HG03108 (cell line): ENCODE measurements at regions not wholly inside any gene's neighbourhood (a gene's known extent, or its start where the extent isn't known, plus 50 kb on each side); places are given as distances from the start of the nearest gene placed in this dataset.
"Not testable (repeated sequence)": the region's sequence is repeated elsewhere in the genome, so short reads cannot be mapped to it uniquely, and the experiment has no call there.

Experiments
- ATAC-seq: cut with Tn5 transposase; IDR thresholded peaks from one replicate; pipeline ENCODE4 v1.9.1; 2021; ENCODE audit warnings: moderate library complexity; ENCODE audit not compliant: unreplicated experiment

DNA sequence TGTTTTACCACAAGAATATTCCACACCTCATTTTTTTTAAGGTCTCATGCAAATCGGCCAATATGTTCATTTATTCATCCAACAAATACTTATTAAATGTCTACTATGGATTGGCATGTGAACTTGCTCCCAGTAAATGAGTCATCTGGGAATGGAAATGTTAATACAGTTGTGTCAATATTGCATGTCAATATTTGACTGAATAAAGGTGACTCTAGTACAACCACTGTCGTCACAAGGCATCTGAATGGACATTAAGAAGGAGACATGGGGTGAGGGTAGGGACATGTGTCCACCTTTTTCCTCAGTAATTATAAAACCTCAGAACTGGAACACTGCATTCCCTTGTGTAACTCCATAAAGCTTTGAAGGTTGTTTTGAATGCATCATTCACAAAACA, 365.4 kb downstream of the ADCYAP1 start:
- no peak for ATAC-seq

DNA sequence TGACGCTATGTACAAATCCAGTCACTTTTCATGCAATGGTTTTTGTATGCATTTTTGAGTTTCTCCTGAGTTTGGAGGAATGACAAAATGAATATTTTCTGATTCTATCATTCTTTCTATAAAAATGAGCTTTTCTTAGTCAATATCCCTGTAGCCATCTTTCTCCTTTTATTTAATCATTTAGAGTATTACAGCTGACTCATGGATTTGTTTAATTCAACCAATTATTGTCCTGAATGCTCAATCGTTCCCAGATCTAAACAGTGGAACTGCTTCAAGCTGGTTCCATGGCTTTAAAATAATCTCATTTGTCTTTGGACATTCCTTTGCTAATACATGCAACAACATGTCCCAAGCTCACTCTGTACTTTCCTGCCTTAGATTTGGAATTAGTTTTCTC, 368.8 kb downstream of the ADCYAP1 start:
- ATAC-seq: no peak

DNA sequence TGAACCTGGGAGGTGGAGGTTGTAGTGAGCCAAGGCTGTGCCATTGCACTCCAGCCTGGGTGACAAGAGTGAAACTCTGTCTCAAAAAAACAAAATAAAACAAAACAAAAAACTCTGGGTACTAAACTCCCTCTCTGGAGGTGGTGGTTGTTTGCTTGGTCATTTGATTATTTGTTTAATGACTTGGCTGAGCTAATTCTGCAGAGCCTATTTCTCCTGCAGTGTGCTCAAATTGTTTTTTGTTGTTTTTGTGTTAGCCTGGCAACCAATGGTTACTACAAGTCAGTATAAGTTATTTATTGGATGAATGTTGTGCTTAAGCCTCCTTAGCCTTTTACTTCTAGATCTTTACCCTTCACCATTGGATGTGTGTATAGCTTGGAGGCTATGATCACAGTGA, 387.5 kb downstream of the ADCYAP1 start:
- no peak for ATAC-seq

DNA sequence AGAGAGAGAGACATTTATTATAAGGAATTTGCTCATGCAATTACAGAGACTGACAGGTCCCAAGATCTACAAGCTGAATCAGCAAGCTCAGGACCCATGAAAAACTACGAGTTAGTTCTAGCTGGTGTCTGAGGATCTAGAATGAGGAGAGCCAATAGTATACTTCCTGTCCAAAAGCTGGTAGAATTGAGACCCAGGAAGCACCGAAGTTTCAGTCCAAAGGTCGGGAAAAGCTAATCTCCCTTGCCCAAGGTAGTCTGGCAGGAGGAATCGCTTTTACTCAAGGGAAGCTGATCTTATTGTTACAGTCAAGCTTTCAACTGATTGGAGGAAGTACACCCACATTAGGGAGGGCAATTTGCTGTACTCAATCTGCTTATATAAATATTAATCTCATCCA, 389.6 kb downstream of the ADCYAP1 start:
- no peak for ATAC-seq

DNA sequence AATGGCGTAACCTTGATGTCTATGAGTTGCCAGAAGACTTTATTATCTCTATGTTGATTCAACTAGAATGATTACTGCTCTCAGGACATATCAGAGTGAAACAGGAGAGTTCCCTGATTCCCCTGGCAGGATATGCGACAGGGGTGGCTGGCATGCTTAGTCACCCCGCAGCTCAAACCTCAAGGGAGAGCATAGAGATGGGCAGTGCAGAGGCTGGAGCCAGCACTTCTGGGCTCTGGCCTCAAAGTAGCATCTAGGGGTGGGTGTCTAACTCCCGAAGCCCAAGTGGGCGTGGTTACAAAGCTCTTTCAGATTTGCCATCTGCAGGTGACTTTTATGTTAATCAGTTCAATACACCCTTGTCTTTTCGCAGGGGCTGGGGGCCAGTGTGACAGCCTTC, 391.6 kb downstream of the ADCYAP1 start:
- no peak for ATAC-seq

DNA sequence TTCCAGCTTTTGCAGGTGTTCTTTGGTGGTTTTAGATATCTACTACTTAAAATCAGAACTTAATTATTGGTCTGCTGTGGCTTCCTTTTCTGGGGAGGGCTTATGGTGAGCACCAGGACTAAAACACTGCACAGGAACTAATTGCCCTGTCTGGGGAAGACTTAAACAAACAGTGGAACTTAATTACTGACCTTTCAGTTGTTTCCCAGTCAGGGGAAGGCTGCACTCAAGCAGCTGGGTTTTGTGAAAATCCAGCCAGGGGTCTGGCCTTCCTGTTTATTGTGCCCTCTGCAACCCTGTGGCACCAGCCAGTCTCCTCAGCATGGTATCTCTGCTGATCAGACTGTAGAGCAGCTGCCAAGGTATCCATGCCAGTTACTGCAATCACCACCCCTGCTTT, 398.2 kb downstream of the ADCYAP1 start:
- ATAC-seq: no peak

DNA sequence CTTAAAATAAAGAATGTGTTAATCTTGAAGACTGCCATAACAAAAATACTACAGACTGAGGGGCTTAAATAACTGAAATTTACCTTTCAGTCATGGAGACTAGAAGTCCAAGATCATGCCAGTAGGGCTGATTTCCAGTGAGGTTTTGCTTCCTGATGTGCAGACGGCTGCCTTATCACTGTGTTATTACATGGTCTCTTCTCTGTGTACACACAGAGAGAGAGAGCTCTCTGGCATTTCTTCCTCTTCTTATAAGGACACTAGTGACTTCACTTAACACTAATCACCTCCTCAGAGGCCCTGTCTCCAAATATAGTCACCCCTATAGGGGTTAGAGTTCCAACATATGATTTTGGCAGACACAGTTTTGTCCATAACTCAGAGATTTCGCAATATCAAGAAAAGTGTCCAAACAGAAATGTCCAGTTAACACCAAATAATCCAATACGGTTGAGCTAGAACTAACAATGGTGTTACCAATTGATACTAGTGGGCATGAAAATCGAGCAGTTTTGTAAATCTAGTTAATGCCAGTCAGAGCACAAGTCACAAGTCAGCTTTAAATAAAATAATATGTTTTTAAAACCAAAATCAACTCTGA, 399.8 kb downstream of the ADCYAP1 start:
- no peak for ATAC-seq

DNA sequence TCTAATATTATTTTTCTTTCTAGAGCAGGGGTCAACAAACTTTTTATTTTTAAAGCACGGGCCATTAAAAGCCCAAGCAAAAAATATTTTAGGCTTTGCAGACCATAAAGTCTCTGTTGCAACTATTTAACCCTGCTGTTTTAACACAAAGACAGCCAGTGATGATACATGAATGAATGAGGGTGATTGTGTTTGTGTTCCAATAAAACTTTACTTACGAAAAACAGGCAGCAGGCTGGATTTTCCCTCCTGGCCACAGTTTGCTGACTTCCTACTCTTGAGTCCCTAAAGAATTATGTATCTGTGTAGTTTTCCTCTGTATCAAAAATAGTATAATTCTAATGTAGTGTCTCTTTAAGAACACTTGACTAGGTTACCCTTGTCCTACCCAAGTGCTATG, 402.0 kb downstream of the ADCYAP1 start:
- no peak for ATAC-seq

DNA sequence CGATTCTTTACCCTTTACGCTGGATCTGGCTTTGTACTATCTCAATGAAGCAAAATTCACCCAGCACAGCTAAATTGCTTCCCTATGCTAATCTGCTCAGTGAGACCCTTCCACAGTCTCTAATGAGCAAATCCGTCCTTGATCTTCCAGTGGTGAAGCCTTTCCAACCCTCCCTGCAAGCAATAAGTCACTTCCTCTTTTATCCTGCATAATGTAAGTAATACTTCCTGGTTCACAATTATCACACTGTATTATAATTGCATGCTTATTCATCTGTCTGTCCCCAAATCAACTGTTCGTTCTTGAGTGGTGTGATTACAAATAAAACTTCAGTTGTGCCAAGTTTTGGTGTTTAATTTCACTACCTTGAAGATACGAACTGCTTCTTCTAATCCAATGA, 404.0 kb downstream of the ADCYAP1 start:
- no peak for ATAC-seq

DNA sequence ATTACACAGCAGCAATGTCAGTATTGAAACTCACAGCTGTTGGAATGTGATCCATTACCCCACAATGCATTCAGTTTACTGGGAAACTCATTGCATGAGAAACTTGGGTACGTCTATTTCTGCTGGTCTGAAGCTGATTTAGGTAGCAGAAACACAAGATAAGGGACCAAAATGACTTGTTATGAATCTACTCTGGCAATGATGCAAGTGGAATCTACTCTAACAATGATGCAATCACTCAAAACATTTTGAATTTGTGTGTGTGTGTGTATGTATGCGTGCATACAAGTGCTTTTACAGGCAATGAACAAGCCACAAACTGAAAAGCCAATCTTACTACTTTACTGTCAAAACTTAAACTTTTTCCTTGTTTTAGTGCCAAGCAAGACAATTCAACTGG, 406.7 kb downstream of the ADCYAP1 start:
- no peak for ATAC-seq

DNA sequence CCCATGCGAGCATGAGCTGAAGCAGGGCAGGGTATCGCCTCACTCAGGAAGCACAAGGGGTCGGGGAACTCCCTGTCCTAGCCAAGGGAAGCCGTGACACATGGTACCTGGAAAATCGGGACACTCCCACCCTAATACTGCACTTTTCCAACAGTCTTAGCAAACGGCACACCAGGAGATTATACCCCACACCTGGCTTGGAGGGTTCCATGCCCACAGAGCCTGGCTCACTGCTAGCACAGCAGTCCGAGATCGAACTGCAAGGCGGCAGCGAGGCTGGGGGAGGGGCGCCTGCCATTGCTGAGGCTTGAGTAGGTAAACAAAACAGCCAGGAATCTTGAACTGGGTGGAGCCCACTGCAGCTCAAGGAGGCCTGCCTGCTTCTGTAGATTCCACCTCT, 430.7 kb downstream of the ADCYAP1 start:
- not testable (repeated sequence) for ATAC-seq

DNA sequence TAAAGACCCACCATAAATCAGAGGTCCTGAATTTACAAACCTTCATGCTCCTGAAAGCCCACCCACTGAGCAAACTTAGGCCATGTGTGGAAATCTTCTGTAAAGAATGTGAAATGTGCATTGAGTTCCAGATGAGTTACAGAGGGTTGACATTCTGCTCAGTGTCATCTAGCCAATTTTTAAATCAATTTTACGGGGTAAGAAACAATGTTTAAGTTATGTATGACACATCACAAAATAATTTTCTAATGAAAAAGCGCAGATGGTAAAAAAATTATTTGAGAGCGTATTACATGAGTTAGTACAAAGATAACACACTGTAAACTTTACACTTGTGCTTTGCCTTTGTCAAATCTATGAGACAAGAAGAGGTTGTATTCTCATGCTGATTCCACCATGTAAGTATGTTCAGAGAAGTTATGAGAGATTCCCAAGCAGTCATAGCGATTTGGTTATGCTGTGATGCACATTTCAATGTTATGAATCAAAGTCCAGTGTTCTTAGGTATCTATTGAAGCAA, 446.3 kb downstream of the ADCYAP1 start:
- ATAC-seq: no peak

DNA sequence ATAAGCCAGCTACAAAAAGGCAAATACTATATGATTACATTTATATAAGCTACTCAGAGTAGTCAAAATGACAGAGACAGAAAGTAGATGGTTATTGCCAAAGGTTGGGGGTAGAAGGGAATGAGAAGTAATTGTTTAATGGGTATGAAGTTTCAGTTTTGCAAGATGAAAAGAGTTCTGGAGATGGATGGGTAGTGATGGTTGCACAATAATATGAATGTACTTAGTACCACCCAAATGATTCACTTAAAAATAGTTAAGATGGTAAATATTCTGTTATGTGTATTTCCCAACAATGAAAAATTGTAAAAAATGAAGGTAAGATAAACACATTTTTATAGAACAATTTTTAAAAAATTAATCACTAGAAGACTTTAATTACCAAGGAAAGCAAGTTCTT, 448.4 kb downstream of the ADCYAP1 start:
- no peak for ATAC-seq

DNA sequence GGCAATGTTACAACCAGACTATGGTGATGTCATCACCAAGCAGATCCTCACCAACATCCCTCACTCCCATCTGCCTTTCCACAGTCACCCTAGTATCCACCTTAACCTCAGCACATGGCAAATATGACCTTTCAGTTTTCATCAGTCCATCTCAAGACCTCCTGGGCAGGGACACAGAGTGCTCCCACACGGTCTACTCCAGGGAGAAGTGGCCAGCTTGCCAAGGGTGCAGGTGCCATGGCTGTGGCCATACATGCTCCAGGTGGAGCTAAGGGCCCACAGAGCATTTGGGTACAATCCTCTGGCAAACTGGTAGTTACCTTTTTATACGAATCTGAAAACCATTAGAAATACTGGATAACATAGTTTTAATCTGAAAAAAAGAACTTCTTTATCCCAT, 453.1 kb downstream of the ADCYAP1 start:
- no peak for ATAC-seq

DNA sequence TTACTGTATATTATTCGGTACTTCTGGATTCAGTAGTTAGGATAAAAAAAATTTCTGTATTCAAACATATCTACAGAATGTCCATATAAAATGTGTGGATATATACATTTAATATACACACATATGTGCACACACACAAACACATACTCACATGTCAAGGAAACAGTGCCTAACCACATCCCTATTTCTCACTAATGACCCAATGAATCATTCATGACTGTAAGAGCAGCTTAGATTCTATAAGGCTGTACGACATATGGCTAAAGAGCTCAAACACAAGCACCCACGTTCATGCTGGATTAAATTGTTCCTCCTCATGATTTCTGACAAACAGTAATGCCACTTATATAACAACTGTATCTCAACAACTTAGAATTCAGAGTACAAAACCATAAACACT, 457.3 kb downstream of the ADCYAP1 start:
- ATAC-seq: no peak

DNA sequence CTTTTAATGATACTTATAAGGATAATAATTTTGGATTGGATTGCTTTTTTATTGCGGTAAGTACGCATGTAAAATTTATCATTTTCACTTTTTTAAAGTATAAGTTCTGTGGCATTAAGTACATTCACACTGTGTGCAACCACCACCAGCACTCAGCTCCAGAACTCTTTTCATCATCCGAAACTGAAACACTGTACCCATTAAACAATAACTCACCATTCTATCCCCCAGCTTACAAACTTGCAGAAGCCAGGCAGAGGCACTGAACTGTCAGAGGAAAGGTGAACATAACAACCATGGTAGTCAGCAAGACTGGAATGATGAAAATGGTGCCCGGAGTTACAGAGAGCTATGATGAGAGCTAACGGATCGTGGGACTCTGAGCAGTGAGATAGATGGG, 465.9 kb downstream of the ADCYAP1 start:
- ATAC-seq: no peak

DNA sequence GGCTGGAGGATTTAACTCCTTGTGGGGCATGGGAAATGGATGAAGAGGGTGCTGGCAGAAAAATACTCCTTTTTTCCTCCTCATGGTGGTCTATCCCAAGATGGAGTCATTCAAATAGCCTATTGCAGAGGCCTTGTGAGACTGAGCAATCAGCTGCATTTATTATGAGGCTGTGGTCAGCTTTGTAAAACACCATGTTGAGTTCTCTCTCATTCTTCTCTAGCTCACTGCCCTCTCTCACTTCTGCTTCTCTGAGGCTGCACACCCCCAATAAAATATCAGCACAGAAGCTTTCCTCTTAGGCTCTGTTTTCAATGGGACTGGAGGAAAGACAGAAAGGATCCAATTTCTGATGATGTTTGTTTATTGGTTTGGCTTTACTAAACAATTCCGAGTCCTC, 467.1 kb downstream of the ADCYAP1 start:
- no peak for ATAC-seq

DNA sequence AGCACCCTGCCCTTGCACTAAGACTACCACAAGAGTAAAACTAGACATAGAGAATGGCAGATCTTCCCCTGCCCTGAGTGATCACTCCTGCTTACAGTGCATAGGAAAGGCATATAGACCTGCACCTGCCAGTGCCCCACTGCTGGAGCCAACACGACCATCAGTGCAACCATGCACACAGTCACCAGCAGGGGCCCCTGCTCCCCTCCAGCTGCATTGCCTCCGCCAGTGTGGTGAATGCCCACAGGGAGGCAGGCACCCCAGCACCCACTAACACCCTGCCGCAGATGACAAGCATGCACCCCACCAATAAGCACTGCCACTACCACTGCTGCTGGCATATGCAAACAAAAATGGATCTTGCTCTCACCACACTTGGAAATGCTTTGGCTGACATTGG, 478.8 kb downstream of the ADCYAP1 start:
- ATAC-seq: no peak

DNA sequence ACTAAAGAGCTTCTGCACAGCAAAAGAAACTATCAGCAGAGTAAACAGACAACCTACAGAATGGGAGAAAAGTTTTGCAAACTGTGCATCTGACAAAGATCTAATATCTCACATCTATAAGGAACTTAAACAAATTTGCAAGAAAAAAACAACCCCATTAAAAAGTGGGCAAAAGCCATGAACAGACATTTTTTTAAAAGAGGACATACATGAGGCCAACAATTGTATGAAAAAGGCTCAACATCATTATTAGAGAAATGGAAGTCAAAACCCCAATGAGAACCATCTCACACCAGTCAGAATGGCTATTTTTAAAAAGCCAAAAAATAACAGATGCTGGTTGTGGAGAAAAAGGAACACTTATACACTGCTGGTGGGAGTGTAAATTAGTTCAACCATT, 483.8 kb downstream of the ADCYAP1 start:
- not testable (repeated sequence) for ATAC-seq

DNA sequence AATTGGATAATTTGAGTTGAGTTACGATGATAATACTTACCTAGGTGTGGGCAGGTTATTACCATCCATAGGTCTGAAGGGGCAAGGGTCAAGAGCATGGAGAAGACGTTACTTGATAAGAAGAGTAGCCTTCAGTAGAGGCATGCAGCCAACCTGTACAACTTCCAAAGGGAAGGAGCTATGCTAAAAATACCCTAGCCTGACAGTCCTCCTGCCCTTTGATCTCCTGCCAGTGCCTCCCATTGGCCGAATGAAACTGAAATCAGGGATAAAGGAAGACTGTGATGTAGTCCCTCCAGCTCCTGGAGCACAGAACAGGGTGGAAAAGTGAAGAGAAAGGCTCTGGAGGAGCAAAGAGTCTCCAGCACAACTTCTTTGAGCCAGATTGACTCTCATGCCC, 487.4 kb downstream of the ADCYAP1 start:
- no peak for ATAC-seq

DNA sequence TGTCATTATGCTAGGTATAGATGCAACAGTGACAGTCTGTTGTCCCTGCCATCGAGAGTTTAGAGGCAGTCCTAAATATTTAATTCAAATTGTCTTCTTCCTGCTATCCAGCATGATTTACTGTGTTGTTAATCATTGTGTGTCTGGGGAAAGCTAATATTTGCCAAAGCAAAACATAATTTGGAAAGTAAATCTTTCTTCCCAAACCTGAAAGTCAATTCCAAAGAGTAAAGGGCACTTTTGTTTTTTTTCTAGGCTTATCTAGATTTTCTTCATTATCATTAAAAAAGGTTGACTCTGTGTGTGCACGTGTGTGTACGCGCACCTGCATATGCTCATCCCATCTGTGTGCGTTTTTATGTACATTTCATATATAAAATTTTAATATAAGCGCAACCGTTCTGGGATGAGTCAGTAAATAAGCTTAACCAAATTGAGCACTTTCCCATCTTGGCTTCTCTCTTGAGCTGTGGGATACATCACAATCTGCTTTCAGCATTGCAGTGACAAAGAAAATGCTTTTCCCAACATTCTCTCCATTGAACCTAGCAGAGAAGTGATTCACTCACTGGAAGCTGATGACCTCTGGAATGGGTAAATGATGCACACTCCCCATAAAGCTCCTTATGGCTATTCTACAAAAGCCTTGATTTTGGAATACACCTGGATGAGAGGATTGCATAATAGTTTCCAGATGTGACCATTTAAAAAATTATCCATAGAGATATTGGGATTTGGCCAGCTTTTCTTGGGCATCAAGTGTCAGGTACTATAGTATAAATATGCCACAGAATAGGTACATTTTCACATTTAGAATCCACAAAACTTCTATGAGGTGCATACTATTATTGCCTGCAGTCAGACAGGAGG, 488.4 kb downstream of the ADCYAP1 start:
- no peak for ATAC-seq

DNA sequence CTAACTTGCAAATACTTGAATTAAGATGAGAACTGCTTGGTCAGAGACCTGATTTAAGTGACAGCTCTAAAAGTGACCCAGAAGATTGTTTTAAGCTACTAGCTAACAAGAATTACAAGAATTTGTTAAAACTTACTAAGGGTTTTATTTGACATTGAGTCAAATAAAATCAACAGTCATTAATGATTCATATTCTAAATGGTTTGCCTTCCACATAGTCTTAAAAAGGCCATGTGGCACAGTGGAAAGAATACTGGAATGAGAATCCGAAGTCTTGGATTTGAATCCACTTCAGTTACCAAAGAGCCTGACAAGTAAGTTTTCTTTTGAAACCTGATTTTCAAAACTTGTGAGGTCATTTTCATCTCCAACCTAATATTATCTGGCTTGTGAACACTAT, 489.3 kb downstream of the ADCYAP1 start:
- no peak for ATAC-seq

DNA sequence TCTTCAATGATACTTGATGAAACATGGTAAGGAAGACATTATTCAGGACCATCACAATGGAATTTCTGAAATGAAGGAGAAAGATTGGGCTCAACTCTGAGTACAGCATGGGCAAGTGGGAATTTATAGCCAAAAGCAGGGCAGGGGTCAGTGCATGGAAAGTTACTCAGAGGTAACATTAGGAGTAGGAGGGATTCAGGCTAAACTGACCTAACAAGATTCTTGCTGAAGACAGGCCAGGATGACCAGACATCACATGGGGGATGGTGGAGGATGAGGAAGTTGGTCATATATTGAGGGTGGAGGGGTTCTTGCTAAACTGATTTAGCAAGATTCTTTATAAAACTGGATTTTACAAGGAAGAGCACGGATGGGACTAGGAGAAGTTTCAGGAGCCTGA, 489.8 kb downstream of the ADCYAP1 start:
- no peak for ATAC-seq
